HG03354 (cell line): ENCODE measurements at regions not wholly inside any gene's neighbourhood (a gene's known extent, or its start where the extent isn't known, plus 50 kb on each side); places are given as distances from the start of the nearest gene placed in this dataset.

ENCODE experiments used
- ATAC-seq: cut with Tn5 transposase; IDR thresholded peaks from one replicate; pipeline ENCODE4 v1.9.1; 2021; ENCODE audit warnings: mild to moderate bottlenecking; ENCODE audit not compliant: unreplicated experiment, poor library complexity, severe bottlenecking

DNA sequence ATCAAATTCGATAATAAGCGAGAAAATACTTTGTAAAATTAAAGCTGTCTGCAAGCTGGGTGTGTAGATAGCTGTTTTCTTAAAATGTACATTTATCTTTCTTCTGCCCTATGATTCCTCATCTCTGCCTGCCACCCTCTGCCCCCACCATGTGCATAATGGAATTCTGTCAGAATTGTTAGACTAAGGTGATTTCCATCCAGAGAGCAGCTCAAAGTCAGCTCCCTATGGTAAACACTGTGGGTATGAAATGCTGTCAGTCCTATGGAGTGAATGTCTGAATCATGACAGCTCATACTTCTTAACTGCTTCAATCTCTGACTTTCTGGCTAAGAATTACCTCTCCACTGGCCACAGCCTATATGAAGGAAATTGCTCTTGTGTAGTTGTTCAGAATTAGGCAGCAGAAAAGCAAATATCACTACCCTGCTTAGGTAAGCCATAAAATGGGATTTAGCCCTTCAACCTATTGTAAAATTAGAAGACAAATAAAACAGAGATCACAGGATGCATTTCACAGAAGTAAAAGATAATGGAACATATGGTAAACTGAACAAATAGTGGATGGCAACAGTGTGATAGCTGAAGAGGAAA lies 137.7 kb downstream of the CD8B2 start:
- ATAC-seq, result no peak

DNA sequence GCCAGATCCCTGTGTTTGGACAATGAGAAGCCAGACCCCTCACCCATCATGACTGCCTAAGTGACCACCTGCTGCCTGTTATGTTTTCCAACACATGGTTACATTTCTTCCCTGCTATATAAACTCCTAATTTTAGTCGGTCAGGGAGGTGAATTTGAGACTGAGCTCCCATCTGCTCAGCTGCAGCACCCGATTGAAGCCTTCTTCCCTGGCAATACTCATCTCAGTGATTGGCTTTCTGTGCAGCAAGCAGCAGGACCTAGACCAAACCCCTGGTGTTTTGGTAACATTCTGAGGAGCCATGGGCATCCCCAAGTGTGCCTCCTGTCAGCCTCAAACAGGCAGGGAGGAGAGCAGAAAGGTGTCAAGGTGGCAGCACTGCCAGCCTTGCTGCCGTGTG lies 141.2 kb downstream of the CD8B2 start:
- ATAC-seq, result no peak

DNA sequence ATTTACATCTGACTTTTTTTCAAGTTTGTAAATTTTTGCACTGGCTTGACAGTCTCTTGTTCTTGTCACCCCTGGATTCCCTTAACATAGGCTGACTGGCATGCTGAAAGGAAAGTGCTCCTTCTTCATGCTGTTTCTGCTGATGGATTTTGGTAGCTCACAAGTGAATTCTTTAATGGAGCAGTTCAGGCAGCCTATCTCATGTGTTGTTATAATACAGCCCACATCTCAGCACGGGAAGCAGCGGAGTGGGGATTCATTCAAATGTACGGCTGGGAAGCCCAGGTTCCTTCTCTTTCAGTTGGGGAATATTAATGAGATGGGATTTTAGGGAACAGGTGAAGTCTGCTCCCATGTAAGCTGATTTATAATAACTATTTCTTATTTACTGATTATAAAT lies 142.8 kb downstream of the CD8B2 start:
- ATAC-seq, result no peak

DNA sequence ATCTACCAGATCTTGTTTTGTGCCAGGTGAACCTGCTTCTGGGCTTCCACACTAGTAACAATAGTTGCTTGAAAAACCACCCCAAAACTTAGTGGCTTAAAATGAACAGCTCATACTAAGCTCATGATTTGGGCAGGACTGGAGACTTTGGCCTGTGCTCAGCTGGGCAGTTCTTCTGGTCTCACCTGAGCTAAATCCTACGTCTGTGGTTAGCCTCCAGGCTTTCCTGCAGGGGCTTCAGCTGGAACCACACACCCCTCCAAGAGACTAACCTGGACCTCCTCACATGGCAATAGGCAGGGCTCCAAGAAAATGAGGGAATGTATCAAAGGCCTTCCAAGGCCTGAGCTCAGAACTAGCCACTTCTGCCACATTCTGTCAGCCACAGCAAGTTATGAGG lies 144.1 kb downstream of the CD8B2 start:
- no peak for ATAC-seq

DNA sequence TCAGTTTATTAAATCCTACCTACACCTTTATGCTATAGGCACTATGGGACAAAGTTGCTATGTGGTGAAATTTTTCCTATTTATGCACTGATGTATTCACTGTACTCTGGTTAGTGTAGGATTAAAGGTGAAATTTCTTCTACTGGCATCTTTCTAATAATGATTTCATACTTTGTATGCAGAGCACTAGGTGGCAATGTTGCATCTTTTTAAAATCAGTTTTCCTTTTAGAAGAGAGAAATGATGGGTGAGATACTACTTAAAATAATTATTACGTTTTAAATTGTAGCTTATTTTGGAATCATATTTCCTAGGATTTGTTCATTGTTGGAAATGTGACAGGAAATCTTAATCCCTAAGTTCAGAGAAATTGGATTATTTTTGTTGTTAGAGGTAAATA lies 150.9 kb downstream of the CD8B2 start:
- no peak for ATAC-seq

DNA sequence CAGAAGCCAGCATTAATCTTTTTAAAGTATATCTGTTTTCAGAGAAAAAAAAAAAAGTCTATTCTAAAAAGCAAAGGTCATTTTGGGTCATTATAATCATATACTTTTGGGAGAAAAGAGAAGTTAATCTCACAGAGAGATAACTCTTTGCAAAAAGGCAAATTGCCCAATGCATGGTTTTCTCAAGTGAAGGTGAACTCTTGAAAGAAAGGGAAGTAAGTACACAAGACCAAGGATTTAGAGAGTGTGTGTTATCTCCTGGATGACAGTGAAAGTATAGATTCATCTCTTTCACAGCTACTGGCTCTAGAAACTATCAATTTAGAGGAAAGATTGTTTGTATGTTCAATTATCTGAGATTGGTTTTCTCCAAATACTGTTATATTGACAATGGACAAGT lies 151.4 kb downstream of the CD8B2 start:
- no peak for ATAC-seq

DNA sequence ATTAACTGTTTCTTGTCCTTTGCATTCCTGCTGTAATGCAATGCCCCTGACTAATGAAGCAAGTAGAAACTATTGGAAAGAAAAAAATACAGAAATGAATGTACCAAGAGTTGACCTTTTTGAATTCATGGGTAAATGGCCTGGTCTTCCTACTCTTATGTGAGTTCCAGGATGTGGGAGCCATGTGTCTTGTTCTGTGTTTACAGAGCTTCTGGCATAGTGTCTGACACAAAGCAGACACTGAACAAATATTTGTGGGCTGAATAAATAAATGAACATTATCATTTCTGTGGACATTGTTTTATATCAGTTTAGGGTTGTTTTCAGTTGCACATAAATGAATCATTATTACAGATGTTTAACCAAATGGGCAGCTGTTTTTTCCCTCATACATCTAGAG lies 155.5 kb downstream of the CD8B2 start:
- no peak for ATAC-seq

DNA sequence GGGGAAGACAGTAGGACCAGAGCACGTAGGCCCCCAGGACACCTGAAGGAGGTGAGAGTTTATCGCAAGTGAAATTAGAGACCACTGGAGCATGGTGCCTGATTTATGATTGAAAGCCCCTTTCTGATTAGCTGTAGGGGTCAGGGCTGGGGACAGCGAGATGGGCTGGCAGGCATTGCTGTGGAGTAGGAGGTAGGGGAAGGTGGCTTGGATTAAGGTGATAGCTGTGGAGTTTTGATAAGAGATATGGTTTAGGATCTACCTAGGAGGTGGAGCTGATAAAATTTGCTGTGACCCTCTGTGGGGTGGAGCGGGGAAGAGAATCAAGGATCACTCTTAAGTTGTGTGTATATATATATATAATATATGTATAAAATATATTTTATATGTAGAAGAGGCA lies 157.5 kb downstream of the CD8B2 start:
- no peak for ATAC-seq

DNA sequence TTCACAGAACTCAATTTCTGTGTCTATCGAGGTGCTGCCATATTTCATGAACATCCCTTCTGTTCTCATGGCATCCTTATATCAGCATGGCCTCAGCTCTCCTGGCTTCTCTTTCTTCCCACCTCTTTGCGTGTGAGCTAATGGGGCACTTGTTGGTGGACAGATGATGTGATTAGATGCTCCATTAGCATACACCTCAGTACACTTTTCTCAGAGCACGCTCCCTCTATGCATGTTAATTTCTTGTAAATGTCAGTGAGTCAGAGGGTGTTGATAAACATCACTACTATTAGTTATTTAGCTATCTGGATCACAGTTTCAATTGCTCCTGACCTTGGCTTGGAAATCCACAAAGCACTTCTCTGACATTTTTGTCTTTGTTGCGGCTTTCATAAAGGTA lies 159.4 kb downstream of the CD8B2 start:
- no peak for ATAC-seq

DNA sequence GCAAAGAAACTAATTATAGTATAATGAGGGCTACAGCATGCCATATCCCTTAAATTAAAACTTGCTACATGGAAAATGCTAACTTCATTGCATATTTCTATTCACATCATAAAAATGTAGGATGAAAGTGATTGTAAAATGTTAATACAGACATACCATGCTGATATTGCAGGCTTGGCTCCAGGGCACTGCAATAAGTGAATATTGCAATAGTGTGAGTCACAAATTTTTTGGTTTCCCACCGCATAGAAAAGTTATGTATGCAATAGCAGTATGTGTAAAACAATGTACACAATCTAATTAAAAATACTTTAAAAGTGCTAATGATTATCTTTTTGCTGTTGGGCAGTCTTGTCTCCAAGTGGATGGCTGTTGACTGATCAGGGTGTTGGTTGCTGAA lies 162.1 kb downstream of the CD8B2 start:
- no peak for ATAC-seq

DNA sequence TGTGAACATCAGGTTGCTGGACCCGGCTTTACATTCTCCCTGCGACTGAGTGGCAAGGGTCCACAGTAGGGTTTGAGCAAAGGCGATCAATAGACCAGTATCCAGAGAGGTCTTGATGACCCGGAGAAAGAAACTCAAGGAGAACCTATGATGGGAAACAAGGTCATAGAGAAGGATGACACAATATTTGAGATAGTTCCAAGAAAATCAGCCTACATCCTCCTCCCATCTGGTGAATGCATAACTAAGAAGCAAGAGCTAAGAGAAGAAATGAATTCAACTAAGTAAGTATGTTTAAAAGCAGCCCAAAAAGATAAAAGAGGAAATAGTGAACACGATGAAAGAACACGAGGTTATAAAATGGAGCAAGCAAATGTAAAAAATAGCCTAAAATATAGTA lies 166.3 kb downstream of the CD8B2 start:
- ATAC-seq, result no peak

DNA sequence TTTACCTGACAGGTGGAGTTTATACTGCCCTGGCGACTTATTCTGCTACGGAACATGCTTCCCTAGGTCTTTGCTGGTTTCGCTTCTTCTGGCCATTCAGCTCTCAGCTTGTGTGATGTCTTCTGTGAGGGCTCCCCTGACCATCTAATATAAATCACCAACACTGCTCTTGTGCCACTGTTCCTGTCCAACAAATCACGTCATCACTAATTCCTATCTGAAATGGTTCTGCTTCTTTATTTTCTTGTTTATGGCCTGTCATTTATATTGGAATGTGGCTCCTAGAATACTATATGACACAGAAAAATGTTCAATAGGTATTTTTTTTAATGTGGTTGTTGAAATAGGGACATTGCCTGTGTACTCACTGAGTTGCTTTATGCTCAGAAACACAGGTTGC lies 171.5 kb downstream of the CD8B2 start:
- ATAC-seq, result no peak

DNA sequence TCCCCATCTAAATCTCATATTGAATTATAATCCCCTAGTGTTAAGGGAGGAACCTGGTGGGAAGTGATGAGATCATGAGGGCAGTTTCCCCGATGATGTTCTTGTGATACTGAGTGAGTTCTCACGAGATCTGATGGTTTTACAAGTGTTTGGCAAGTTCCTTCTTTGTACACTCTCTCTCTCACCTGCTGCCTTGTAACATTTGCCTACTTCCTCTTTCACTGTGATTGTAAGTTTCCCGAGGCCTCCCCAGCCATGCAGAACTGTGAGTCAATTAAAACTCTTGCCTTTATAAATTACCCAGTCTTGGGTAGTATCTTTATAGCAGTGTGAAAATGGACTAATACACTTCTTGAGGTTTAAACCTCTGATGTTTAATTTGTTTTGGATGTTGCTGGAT lies 177.5 kb downstream of the CD8B2 start:
- peak; percentile 95 for ATAC-seq

DNA sequence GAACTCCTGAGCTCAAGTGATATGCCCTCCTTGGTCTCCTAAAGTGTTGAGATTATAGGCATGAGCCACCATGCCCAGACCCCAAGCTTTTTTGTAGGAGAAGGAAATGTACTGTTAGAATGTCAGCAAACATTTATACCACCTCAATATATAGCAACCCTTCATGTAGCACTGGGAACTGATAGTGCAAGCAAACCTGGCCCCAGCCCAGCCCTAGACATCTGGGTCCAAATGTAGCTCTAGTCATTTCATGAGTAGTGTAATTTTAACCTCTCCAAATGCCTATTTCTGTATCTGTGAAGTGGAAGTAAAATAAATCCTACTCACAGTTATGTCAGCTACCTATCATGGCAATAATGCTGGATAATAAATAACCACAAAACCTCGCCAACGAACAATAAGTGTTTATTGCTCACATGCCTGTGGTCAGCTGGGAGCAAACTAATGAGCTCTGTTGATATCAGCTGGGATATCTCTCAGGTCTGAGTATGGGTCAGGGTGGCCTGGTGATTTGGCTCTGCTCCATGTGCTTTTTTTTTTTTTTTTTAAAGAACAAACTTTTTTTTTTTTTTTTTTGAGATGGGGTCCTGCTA lies 180.4 kb downstream of the CD8B2 start:
- no peak for ATAC-seq

DNA sequence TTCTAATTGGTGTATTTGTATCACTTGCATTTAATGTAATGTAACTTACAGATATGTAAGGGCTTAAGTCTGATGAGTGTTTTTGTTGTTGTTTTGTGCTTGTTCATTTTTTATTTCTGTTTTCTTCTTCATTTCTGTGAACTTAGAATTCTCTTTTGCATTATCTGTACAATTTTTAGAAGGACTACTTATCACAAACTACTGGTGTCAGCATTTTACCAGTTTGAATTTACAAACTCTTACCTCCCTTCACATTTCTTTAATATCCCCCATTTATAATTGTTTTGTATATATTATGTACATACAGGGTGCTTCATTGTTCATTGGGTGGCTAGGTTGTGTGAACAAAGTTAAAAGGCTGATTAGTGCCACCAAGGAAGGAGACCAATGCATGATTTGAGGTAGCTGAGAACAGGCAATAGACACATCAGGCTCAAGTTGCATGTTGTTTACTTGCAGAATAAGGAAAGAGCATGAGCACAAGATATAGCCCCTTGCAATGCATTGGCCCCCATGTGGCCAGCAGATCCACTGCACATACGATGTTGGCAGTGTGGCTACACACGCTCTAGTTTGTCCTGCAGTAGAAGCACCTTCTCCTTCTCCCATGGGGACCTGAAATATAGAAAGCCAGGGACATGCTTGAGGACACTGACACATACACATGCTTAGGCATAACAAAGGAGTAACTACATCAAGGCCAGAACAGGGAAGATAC lies 198.2 kb downstream of the CD8B2 start:
- ATAC-seq, result no peak

DNA sequence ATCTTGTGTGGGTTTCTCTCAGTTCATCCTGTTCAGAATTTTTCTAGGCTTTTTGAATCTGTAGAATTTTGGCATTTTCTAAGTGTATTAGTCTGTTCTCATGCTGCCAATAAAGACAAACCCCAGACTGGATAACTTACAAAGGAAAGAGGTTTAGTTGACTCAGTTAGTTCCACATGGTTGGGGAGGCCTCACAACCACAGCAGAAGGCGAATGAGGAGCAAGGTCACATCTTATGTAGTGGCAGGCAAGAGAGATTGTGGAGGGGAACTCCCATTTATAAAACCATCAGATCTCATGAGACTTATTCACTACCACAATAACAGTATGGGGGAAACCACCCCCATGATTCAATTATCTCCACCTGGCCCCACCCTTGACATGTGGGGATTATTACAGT lies 199.2 kb downstream of the ST6GAL2 start:
- ATAC-seq, result no peak

DNA sequence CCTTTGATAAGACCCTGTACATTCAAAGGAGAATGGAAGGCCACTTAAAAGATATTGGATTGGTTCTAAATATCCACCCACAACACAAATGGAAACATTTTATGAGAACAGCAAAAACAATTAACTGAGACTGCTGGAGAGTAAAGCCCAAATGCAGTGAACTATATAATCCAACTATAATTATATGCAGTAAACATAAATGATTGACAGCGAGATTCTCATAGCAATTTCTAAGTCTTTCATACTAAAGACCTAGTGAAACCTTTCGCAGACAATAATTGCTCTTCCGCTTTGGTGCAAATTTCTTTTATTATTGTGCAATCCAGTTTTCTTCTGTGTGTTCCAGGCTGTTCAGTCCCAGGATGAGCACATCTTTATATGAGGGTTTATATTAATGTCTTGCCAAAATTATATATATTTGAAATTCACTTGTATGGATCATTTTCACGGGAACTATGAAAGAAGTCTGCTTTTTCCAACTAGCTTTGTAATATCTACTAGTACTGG lies 190.9 kb downstream of the ST6GAL2 start:
- no peak for ATAC-seq

DNA sequence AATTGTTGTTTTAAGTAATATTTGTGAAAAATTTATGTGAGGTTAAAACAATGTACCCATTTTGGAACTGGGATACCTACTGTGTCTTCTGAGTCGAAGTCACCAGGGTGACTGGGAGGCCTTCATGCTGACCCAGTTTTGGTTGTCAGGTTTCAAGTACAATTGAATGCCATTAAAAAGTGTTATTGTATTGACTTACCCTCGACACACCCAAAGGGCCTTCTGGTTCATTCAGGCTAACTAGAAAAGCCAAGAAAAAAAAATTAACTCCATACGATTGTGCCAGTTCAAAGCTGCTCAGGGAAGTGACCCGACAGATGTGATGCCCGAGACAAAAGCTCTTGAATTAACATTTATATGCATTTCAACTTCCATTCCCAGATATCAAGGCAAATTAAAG lies 190.0 kb downstream of the ST6GAL2 start:
- ATAC-seq, result no peak

DNA sequence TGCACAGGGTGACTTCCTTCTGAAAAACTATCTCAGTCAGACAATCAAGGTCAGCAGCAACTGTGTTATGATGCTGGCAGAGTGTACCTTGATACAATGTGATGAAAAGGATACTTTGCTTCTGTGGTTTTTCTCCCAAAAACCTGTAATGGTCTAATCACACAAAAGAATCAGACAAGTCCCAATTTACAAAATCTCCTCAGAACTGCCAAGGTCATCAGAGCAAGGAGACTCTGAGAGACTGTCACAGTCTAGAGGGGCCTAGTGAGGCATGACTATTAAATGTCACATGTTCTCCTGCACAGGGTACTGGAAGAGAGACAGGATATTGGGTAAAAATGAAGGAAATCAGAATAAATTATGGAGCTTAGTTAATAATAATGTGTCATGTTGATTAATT lies 185.4 kb downstream of the ST6GAL2 start:
- ATAC-seq, result no peak

DNA sequence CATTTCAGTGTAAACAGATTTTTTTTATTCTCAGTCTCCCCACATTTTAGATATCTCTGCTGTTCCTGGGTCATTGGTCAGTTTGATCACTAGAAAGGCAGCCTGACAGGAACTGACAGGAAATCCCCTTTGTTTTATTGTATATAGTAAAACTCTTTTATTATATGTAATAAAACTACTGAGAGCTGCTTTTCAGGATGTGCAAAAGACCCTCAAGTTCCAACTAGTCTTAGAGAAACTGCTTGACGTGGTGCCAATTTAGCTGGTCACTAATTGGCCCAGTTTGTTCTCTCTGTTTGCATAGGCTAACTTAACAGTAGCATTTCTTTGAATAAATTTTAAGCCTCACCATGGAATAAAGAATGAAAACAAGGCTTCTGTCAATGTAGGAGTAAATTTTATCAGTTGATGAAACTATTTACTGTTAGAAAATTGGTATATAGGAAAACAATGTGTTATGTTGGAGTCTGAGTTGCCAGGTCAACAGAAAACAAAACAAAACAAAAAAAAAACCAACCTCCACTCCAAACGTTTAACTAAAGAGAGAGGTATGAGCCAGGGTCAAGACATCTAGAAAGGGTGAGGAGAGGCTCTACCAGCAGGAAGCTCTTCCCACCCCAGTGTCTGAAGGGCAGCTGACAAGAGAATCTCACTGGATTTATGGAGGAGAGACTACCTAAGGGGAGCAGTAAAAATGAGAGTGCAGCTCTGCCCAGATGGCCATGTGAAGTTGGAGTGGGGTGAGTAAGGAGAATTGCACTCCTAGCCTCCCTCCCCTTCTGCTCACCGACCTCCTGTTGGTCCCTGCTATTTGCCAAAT lies 184.6 kb downstream of the ST6GAL2 start:
- no peak for ATAC-seq

DNA sequence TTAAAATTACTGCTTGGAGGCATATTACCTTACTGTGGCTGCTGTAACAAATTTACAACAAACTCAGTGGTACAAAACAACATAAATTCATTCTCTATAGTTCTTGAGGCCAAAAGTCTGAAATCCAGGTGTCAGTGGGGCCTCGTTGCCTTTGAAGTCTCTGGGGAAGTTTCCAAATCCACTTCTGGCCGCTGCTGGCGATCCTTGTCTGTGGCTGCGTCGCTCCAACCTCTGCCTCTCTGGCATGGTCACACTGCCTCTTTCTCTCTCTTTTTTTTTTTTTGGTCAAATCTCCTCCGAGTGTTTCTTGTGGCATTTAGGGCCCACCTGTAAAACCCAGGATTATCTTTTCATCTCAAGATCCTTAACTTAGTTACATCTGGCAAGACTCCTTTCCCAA lies 182.8 kb downstream of the ST6GAL2 start:
- no peak for ATAC-seq
